GM23338 (cell line): ENCODE measurements at regions not wholly inside any gene's neighbourhood (a gene's known extent, or its start where the extent isn't known, plus 50 kb on each side); places are given as distances from the start of the nearest gene placed in this dataset.

Experiments used
- CTCF ChIP-seq, 2 experiments: fragments of 200-600 bp in 1 of 2; sonication (generic) in 1 of 2; conservative IDR thresholded peaks; 2 replicates each; pipeline versions ENCODE4 v1.5.1 to v1.6.1; 2016 to 2017; ENCODE audit warnings: antibody characterized with exemption in 2 of 2, low read depth in 2 of 2, mild to moderate bottlenecking in 2 of 2, moderate library complexity in 1 of 2
- EZH2 ChIP-seq: fragments of 200-600 bp; sonication (generic); IDR thresholded peaks from one replicate; pipeline ENCODE4 v1.8.0; 2017; ENCODE audit warnings: antibody characterized with exemption, mild to moderate bottlenecking, low read depth; ENCODE audit not compliant: unreplicated experiment
- JUNB ChIP-seq: IDR thresholded peaks from one replicate; pipeline ENCODE4 v1.6.1; 2016; ENCODE audit warnings: antibody characterized with exemption; ENCODE audit not compliant: unreplicated experiment

GRCh38 chr1:106722466-106722865 lies 334.0 kb upstream of the PRMT6 start:
- TF ChIP-seq CTCF (conservative IDR thresholded peaks at IDR 0.05; ENCODE audit: low read depth in 2 of 2) (no peak), EZH2 (no peak), JUNB (no peak)
